GM12892 (cell line): ENCODE measurements at regions not wholly inside any gene's neighbourhood (a gene's known extent, or its start where the extent isn't known, plus 50 kb on each side); places are given as distances from the start of the nearest gene placed in this dataset.
A peak's percentile ranks its signal among the peaks of the same experiment; 100 is the strongest.

Experiments used
- DNase-seq: peaks from one replicate; pipeline ENCODE4 v3.0.0; 2011; ENCODE audit not compliant: insufficient read length
- FAIRE-seq: peaks from 2 replicates; lab custom pipeline; 2011; peaks lifted over from hg19 to GRCh38; lab: Jason Lieb, UNC
- POLR2A ChIP-seq: IDR thresholded peaks from 2 replicates; pipeline ENCODE4 v1.6.1; 2011; ENCODE audit warnings: low read depth, low read length, control low read depth
- POLR2AphosphoS5 ChIP-seq: IDR thresholded peaks from 2 replicates; pipeline ENCODE4 v1.6.1; 2011; ENCODE audit warnings: low read depth, low read length, control low read depth
- TAF1 ChIP-seq: IDR thresholded peaks from 2 replicates; pipeline ENCODE4 v1.6.1; 2011; ENCODE audit warnings: low read depth, mild to moderate bottlenecking, control low read depth, low read length, borderline replicate concordance

DNA sequence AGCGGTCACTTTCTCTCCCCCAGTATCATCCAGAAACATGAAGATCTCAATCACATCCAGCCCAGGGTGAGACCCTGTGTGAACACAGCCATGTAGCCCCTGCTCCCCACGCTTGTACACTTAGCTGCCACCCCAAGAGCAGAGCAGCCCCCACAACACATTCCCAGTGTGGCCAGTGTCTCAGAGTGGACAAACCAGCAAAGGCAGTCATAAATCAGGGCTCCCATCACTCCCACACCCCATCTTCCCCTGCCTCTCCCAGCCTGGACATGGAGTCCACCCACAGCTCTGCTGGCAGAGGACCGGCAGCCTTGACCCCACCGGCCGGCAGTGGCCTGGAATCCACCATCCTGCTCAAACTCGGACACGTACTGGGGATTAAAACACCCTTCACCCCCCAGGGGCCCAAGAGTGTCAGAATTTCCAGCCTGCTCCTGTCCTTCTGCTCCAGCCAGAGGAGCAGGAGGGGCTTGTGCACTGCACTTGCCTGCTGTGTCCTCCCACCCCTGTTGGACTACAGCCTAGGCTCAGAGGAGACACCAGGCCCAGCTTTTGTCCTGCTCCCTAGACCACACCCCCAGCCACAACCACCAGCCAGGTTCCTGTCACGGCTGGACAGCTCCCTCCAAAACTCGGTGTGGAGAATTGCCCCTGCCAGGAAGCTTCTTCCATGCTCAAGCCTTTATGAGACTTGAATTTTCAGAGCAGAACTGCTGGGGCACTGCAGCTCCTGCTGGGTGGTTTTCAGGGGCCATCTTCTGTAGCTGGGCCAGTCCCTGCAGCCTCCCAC is 206.1 kb downstream of the SMAD2 start:
- DNase-seq (no peak), FAIRE-seq (no peak)
- TF ChIP-seq POLR2A (no peak), POLR2AphosphoS5 (no peak), TAF1 (no peak)

DNA sequence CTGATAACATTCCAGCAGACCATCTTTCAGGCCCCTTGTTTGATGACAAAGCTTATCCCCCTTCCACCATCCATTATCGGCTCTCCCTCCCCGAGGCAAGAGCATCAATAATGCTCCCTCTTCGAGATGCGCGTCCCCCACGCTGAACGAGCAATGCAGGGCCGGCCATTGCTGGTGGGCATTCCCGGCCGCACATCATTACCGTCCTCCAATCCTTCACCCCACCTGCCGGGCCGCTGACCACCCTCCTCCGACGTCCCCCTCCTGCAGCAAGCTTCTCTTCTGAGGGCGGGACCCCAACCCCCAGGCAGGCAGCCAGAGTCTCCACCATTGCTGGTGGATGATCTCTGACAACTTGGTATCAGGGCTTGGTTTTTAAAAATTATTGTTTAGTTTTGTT is 208.6 kb downstream of the SMAD2 start:
- DNase-seq (no peak), FAIRE-seq (no peak)
- TF ChIP-seq POLR2A (no peak), TAF1 (no peak), POLR2AphosphoS5 (no peak)

DNA sequence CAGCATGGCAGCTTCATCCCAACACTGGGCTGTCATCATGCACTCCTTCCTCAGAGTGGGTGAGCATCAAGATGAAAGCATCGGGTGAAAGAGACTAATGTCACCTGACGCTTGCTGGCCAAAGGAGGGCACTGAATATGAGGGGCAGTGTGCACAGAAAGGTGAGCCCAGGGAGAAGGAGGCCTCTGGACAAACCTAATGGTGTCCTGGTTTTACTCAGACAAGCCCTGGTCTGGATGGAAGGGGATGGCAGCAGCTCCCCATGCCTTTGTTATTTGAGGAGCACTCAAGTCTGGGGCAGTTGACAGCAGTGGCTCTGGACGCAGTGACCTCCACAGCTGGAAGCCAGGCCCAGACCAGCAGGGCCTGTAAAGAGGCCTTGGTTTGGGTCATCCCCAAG is 209.7 kb downstream of the SMAD2 start:
- no peak for FAIRE-seq
- no peak for TF ChIP-seq POLR2A
- no peak for TF ChIP-seq POLR2AphosphoS5
- TF ChIP-seq TAF1, result no peak
- no peak for DNase-seq

DNA sequence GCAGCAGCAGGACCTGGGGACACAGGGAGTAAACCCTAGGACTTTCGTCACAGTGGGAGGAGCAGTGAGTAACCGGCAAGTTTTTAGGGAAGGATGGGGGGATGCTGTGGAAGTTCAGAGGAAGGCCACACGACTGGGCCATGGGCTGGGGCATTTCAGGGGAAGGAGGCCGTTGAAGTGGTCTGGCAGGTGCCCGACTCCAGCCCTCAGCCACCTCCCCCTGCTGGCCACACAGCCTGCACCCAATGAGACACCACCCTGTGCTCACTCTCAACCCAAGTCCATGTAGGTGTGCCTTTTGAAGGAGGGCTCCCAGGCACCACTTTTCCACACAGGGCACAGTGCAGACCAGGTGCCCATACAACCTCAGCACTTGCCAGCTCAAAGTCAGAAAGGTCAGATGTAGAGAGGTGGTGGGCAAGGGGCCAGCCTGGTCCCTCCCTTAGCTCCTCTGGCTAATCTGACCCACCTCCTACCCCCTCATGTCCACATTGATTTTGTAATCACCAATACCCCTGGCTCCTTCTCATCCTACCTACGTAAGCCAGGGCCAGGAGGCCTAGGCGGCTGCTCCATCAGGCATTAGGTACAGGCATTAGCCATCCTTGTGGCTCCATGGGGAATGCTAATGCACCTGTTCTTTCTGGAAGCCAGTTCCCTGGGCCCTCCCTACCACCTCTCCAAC is 211.2 kb downstream of the SMAD2 start:
- TF ChIP-seq TAF1 (no peak), POLR2A (no peak), POLR2AphosphoS5 (no peak)
- no peak for FAIRE-seq
- DNase-seq, result no peak

DNA sequence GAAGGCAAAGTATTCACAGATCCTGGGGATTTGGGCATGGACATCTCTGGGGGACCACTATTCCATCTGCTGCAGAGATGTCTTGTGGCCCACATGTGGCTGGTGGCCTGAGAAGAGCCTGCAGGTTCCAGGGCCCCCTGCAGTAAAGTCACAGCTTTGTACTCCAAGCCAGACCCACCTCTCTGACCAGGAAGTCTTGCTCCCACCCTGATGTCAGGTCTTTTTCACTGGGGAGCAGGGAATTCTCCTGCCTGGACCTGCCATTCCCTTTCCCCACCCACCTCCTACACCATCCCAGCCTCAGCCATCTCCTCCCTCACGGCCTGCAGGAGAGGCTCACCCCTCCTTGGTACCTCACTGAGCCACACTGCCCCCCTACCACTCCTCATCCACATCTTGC is 211.8 kb downstream of the SMAD2 start:
- no peak for DNase-seq
- TF ChIP-seq TAF1, result no peak
- TF ChIP-seq POLR2AphosphoS5, result no peak
- no peak for TF ChIP-seq POLR2A
- FAIRE-seq, result no peak

- no peak for FAIRE-seq
- DNase-seq, result no peak
- no peak for TF ChIP-seq TAF1
- no peak for TF ChIP-seq POLR2A
- TF ChIP-seq POLR2AphosphoS5, result no peak
Observed at GRCh38 chr18:47717257-47717656, 213.2 kb downstream of the SMAD2 start.

DNA sequence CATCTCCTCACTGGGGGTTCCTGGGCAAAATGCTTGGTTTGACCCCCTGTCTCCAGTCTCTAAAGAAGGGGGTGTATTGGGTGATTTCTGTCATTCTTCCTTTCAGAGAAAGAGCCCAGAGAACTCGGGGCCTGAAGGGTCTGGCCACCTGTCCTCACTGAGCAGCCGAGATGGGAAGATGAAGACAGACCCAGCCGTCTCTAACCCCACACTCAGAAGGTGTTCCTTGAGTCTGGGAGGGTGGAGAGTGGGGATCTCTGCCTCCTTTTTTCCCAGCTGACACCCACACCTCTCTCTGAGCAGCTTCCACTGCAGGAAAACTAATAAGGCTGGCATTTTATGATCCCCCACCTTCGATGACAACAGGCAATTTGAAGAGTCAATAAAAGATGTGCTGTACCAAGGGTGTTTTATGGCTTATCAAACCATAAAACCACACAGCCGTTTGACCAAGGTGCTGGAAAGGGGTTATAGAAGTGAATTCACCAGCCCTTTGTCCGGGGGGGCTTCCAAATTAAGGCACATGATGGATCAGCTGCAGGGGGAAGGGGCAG is 213.8 kb downstream of the SMAD2 start:
- FAIRE-seq, result no peak
- no peak for DNase-seq
- TF ChIP-seq TAF1 (no peak), POLR2AphosphoS5 (no peak), POLR2A (no peak)

DNA sequence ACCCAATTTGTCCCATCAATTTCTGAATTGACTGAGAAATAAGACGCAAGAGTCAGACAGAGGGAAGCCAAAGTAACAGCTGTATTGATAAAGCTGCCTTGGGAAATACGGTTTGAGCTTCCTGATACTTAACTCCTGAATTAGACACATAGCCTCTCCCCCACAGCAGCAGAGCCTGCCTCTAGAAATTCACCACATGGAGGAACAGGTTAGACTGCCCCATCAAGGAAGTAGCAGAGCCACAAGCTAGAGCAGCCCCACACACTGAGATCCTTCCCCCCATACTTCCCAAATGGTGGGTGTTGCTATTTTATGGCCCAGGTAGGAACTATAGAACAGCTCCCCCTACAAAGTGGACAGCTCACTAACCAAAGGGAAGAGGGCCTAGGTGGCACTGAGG is 220.0 kb downstream of the SMAD2 start:
- TF ChIP-seq POLR2AphosphoS5, result no peak
- no peak for TF ChIP-seq POLR2A
- no peak for TF ChIP-seq TAF1
- DNase-seq (no peak), FAIRE-seq (no peak)

- peak; percentile 17 for FAIRE-seq
- no peak for DNase-seq
- no peak for TF ChIP-seq POLR2AphosphoS5
- TF ChIP-seq TAF1, result no peak
- TF ChIP-seq POLR2A, result no peak
Observed at GRCh38 chr18:47709556-47709955, 220.9 kb downstream of the SMAD2 start.

- DNase-seq (no peak), FAIRE-seq (no peak)
- TF ChIP-seq POLR2A (no peak), POLR2AphosphoS5 (no peak), TAF1 (no peak)
Observed at GRCh38 chr18:47708206-47708605, 222.3 kb downstream of the SMAD2 start.

DNA sequence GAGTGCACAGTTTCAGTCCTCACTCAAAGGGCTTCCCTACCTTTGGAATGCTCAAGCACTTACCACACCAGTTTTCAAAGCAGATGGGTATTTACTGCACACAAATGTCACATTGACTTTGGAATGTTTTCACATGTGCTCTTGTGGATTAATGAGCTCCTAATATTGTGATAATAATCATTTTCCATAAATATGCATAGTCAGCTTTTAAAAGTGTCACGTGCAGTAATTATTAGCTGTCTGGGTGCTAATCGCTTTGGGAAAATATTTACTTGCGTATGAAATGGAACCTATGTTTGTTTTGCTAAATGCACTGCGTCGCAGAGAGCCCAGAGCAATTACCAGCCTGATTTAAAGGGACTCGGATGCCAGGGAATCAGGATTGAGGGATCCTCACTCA is 229.3 kb downstream of the SMAD2 start:
- TF ChIP-seq POLR2AphosphoS5 (no peak), TAF1 (no peak), POLR2A (no peak)
- no peak for FAIRE-seq
- no peak for DNase-seq

DNA sequence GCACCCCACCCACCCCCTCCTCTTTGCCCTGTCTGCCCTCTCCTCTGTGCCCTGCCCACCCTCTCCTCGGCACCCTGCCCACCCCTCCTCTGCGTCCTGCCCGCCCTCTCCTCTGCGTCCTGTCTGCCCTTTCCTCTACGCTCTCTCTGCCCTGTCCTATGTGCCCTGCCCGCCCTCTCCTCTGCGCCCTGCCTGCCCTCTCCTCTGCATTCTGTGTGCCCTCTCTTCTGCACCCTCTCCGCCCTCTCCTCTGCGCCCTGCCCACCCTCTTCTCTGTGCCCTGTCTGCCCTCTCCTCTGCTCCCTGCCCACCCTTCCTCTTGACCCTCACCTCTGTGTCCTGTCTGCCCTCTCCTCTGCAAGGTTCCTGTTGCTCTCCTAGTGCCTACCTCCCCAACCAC is 233.6 kb downstream of the SMAD2 start:
- no peak for FAIRE-seq
- TF ChIP-seq POLR2AphosphoS5 (no peak), TAF1 (no peak), POLR2A (no peak)
- no peak for DNase-seq
